BE2C (cell line): ENCODE measurements at regions not wholly inside any gene's neighbourhood (a gene's known extent, or its start where the extent isn't known, plus 50 kb on each side); places are given as distances from the start of the nearest gene placed in this dataset.

Experiments
- DNase-seq: peaks from one replicate; pipeline ENCODE4 v3.0.0-alpha.2; 2020
- H3K27me3 ChIP-seq: fragments of 250-450 bp; sonication (Bioruptor Pico); 2 replicates; pipeline ENCODE4 v1.5.1; 2020; ENCODE audit warnings: mild to moderate bottlenecking
- H3K36me3 ChIP-seq: fragments of 250-450 bp; sonication (Bioruptor Pico); 2 replicates; pipeline ENCODE4 v1.5.1; 2020; ENCODE audit warnings: mild to moderate bottlenecking
- H3K4me1 ChIP-seq: fragments of 250-450 bp; sonication (Bioruptor Pico); 2 replicates; pipeline ENCODE4 v1.5.1; 2020
- H3K4me3 ChIP-seq: 2 replicates; pipeline ENCODE4 v1.5.1; 2011; ENCODE audit warnings: low read depth, low read length
- H3K9me3 ChIP-seq: fragments of 250-450 bp; sonication (Bioruptor Pico); 2 replicates; pipeline ENCODE4 v1.5.1; 2020
- TF ChIP-seq, protein P1 (sequence below): IDR thresholded peaks from 2 replicates; pipeline ENCODE4 v1.5.1; 2012; ENCODE audit warnings: mild to moderate bottlenecking, low read depth, low read length

DNA sequence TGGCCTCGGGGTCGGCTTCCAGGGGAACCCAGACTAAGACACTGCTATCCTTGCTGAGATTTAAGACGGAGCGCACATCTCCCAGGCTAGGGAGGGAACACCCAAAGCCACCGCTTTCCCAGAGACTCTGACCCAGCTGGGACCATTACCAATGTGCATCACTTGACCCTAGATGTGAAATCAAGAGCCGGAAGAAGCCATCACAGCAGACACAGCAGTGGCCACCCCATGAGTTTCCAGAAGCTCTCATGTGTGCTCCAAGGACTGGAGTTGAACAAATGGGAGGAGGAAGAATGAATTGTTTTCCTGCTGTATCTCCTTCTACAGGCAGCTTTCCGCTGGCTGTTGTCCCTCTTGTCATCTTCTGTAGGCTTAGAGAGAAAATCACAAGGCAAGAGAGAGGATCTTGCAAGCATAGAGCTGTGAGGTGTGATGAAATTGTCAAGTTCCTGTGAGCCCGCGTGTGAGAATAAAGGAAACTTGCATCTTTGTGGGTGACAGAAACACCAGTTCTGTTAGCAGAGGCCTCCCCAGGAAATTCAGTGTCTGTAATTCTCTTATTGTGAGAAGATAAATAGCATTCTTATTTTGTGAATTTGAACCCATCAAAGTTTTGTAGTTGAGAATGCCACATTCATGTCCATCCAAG lies 711.8 kb downstream of the UQCRFS1 start:
- Histone ChIP-seq H3K36me3 (no peaks in the 10 kb centered on the region), H3K4me1 (no peaks in the 10 kb centered on the region), H3K9me3 (no peaks in the 10 kb centered on the region; the same call in 1 of the 2 replicates), H3K27me3 (no peaks in the 10 kb centered on the region), H3K4me3 (no peak overlapping the region)
- DNase-seq = no peak
- TF ChIP-seq, protein P1, sequence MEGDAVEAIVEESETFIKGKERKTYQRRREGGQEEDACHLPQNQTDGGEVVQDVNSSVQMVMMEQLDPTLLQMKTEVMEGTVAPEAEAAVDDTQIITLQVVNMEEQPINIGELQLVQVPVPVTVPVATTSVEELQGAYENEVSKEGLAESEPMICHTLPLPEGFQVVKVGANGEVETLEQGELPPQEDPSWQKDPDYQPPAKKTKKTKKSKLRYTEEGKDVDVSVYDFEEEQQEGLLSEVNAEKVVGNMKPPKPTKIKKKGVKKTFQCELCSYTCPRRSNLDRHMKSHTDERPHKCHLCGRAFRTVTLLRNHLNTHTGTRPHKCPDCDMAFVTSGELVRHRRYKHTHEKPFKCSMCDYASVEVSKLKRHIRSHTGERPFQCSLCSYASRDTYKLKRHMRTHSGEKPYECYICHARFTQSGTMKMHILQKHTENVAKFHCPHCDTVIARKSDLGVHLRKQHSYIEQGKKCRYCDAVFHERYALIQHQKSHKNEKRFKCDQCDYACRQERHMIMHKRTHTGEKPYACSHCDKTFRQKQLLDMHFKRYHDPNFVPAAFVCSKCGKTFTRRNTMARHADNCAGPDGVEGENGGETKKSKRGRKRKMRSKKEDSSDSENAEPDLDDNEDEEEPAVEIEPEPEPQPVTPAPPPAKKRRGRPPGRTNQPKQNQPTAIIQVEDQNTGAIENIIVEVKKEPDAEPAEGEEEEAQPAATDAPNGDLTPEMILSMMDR = no peak

DNA sequence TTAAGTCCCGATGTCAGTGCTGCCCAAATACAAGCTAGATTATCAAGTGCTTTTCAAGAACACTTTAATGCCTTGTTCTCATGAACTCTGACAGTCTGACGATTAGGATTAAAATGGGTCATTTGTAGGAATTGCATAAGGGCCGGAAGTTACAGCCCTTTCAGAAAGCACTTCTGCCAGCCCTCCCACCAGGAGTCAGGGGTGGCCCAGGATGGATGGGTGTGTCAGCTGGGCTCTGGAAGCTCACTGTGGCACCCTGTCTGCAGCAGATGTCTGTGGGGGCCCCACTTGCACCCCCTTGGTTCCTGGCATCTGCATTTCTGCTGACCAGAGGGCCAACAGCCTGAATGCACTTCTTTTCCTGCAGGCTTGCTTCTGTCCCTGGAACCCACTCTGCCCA lies 712.7 kb downstream of the UQCRFS1 start:
- TF ChIP-seq, protein P1 = no peak
- H3K4me3 ChIP-seq = no peak overlapping the region
- H3K27me3 ChIP-seq = no peaks in the 10 kb centered on the region
- no peaks in the 10 kb centered on the region for H3K36me3 ChIP-seq
- no peaks in the 10 kb centered on the region for H3K4me1 ChIP-seq
- DNase-seq = no peak
- H3K9me3 ChIP-seq = no peaks in the 10 kb centered on the region; the same call in 1 of the 2 replicates

DNA sequence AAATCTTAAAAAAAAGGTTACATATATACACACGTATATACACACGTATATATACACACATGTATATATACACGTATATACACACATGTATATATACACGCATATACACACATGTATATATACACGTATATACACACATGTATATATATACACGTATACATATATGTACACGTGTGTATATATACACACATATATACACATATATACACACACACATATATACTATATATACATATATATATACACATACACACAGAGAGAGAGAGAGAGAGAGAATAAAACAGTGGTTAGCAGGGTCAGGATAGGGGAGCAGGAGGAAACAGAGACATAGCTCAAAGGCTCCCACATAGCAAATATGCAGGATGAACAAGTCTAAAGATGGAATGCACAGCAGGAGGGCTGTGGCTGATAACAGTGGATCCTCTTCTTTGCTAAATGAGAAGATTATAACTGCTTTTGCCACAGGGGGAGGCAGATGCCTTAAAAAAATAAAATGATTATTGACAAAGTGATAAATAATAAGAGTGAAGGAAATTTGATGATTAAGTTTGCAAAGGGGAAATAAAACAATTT lies 714.5 kb downstream of the UQCRFS1 start:
- Histone ChIP-seq H3K4me3 (no peak overlapping the region), H3K36me3 (no peaks in the 10 kb centered on the region), H3K9me3 (no peaks in the 10 kb centered on the region; the same call in 1 of the 2 replicates), H3K27me3 (no peaks in the 10 kb centered on the region), H3K4me1 (no peaks in the 10 kb centered on the region)
- TF ChIP-seq, protein P1 = no peak
- no peak for DNase-seq

DNA sequence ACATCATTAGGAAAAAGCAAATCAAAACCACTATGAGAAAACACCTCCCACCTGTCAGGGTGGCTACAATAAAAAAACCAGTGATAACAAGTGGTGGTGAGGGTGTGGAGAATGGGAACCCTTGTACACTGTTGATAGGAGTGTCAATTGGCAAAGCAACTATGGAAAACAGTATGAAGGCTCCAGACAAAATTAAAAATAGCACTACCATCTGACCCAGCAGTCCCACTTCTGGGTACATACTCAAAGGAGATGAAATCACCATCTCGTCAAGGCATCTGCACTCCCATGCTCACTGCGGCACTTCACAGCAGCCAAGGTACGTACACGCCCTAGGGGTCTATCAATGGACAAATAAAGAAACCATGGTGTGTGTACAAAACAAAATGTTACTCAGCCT lies 715.1 kb downstream of the UQCRFS1 start:
- no peaks in the 10 kb centered on the region; the same call in 1 of the 2 replicates for H3K9me3 ChIP-seq
- TF ChIP-seq, protein P1 = no peak
- no peak overlapping the region for H3K4me3 ChIP-seq
- DNase-seq = no peak
- no peaks in the 10 kb centered on the region for H3K4me1 ChIP-seq
- H3K27me3 ChIP-seq = no peaks in the 10 kb centered on the region
- H3K36me3 ChIP-seq = no peaks in the 10 kb centered on the region

DNA sequence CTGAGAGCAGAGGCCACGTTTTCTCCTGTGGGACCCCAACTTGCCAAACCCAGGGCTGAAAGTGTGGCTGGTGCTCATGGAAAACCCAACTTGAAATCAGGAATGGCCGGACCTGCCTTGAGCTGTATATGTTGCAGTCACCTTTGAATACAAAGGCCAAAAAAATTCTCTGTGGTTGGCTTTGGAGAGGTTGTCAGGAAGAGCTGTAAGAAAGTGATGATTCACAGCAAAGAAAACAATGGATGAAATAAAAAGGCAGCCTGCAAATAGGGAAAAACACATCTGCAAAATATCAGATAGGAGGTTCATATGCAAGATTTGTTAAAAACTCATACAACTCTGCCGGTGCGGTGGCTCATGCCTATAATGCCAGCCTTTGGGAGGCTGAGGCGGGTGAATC lies 715.8 kb downstream of the UQCRFS1 start:
- Histone ChIP-seq H3K4me3 (no peak overlapping the region), H3K27me3 (no peaks in the 10 kb centered on the region), H3K4me1 (no peaks in the 10 kb centered on the region), H3K36me3 (no peaks in the 10 kb centered on the region), H3K9me3 (no peaks in the 10 kb centered on the region; the same call in 1 of the 2 replicates)
- TF ChIP-seq, protein P1 = no peak
- DNase-seq = no peak

DNA sequence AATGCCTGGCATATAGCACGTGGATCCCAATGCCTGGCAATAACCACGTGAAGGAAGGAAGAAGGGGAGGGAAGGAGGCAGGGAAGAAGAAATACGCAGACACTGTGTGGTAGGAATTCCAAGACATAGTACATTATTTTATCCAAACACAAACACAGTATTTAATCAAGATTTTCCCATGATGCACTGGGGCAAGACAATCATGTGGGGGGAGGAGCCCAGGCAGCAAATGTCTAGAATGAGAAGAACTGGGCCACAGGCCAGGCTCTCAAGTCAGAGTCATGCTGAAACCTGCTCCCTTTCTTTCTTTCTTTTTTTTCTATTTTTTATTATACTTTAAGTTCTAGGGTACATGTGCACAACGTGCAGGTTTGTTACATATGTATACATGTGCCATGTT lies 717.9 kb downstream of the UQCRFS1 start:
- Histone ChIP-seq H3K4me1 (no peaks in the 10 kb centered on the region), H3K4me3 (no peak overlapping the region), H3K9me3 (no peaks in the 10 kb centered on the region; the same call in 1 of the 2 replicates), H3K27me3 (no peaks in the 10 kb centered on the region), H3K36me3 (no peaks in the 10 kb centered on the region)
- TF ChIP-seq, protein P1 = no peak
- DNase-seq = no peak
